ENCODE measurements at regions not wholly inside any gene's neighbourhood (a gene's known extent, or its start where the extent isn't known, plus 50 kb on each side); places are given as distances from the start of the nearest gene placed in this dataset.

DNA sequence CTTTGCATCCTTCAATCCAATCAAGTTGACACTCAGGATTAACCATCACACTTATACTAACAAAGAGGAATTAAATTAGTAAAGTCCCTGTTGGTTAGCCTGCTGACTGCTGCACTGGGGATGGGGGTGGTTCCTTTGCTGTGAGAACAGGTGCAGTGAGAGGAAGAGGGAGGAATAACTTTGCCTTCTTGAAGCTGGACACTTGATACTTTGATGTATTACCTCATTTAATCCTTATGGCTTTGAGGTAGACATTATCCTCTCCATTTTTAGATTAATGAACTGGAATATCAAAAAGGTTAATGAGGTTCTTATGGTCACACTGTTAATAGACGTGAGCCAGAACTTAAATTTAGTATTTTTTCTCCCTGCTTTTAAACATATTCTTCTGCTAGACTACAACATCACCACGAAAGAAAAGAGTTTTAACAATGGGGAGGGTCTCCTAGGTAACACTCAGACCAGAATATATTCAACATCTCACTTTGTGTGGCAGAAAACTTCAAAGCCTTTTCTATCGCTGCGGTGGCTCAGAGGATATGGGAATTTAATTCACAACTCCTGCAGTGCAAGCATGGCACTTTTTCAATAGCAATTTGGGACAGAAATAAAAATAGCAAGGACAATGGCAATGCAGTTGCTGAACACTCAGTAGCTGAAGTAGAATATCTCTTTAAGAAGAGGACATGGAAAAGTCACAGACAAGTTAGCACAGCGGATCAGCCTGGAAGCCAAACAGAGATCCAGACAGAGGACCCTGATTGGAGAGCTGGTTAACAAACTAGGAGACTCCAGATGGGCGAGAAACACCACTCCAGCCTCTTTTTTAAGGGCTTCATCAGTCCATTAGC is 68.8 kb upstream of the DNAH14 start:
- DNase-seq = no peak
- H3K4me3 ChIP-seq = no peak overlapping the region
- no peaks in the 10 kb centered on the region for H3K9me3 ChIP-seq
- no peak overlapping the region for H3K27ac ChIP-seq
- TF ChIP-seq POLR2A (IDR thresholded peaks at IDR 0.05) (no peak), POLR2AphosphoS5 (IDR thresholded peaks at IDR 0.05) (no peak), EP300 (IDR thresholded peaks at IDR 0.05) (no peak)
- TF ChIP-seq, protein P1, sequence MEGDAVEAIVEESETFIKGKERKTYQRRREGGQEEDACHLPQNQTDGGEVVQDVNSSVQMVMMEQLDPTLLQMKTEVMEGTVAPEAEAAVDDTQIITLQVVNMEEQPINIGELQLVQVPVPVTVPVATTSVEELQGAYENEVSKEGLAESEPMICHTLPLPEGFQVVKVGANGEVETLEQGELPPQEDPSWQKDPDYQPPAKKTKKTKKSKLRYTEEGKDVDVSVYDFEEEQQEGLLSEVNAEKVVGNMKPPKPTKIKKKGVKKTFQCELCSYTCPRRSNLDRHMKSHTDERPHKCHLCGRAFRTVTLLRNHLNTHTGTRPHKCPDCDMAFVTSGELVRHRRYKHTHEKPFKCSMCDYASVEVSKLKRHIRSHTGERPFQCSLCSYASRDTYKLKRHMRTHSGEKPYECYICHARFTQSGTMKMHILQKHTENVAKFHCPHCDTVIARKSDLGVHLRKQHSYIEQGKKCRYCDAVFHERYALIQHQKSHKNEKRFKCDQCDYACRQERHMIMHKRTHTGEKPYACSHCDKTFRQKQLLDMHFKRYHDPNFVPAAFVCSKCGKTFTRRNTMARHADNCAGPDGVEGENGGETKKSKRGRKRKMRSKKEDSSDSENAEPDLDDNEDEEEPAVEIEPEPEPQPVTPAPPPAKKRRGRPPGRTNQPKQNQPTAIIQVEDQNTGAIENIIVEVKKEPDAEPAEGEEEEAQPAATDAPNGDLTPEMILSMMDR (IDR thresholded peaks at IDR 0.05) = no peak
- H3K4me1 ChIP-seq = no peaks in the 10 kb centered on the region
- no peaks in the 10 kb centered on the region for H3K27me3 ChIP-seq
- WGBS, 2 donors = 59 to 68% methylated on average over 6 of the region's 6 CpGs
- no peaks in the 10 kb centered on the region for H3K36me3 ChIP-seq
- ATAC-seq (ENCODE audit: low FRiP score in 2 of 2) = no peak

DNA sequence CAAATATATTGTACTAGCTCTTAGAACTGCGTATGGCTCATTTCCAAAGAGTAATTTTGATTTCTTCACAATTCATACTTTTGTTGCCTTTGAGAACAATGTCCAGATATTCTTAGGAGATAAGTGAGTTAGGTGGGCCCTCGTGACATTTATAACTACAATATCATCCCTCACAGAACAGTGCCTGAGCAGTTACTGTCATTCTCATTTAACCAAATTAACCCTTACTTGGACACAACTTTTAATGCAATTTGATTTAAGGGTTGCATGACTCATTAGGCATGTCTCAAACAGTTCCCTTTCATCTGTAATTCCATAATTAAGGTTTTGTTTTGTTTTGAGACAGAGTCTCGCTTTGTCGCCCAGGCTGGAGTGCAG is 68.1 kb upstream of the DNAH14 start:
- H3K27ac ChIP-seq = no peak overlapping the region
- DNase-seq (no peak), ATAC-seq (ENCODE audit: low FRiP score in 2 of 2) (no peak)
- H3K27me3 ChIP-seq = no peaks in the 10 kb centered on the region
- TF ChIP-seq EP300 (IDR thresholded peaks at IDR 0.05) (no peak), POLR2A (IDR thresholded peaks at IDR 0.05) (no peak), POLR2AphosphoS5 (IDR thresholded peaks at IDR 0.05) (no peak)
- TF ChIP-seq, protein P1 (IDR thresholded peaks at IDR 0.05) = no peak
- no peaks in the 10 kb centered on the region for H3K36me3 ChIP-seq
- no peak overlapping the region for H3K4me3 ChIP-seq
- H3K9me3 ChIP-seq = no peaks in the 10 kb centered on the region
- no peaks in the 10 kb centered on the region for H3K4me1 ChIP-seq
- WGBS, 2 donors = 61 to 64% methylated on average over 4 of the region's 4 CpGs

DNA sequence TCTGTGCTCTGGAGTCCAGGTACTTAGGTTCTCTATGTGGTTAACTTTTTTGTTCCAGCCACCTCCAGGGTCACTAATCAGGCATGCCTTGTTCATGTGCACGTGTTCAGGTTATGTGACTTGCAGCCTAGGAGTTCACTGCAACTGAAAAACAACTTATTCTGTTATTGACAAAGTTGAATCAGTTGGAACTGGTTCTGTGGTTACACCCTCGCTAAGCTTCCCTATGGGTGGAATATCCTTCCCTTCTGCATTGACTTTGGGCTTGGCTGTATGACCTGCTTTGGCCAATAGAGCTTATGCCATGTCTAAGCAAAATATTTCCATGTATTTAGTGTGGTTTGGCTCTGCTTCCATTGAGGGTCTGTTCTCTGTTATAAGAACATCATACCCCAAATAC is 66.0 kb upstream of the DNAH14 start:
- TF ChIP-seq, protein P1 (IDR thresholded peaks at IDR 0.05) = no peak
- TF ChIP-seq POLR2A (IDR thresholded peaks at IDR 0.05) (no peak), POLR2AphosphoS5 (IDR thresholded peaks at IDR 0.05) (no peak), EP300 (IDR thresholded peaks at IDR 0.05) (no peak)
- Histone ChIP-seq H3K4me1 (no peaks in the 10 kb centered on the region), H3K36me3 (no peaks in the 10 kb centered on the region), H3K4me3 (no peak overlapping the region), H3K9me3 (no peaks in the 10 kb centered on the region), H3K27me3 (no peaks in the 10 kb centered on the region), H3K27ac (no peak overlapping the region)
- DNase-seq (no peak), ATAC-seq (ENCODE audit: low FRiP score in 2 of 2) (no peak)
- WGBS, 2 donors = 76 to 95% methylated on average over 2 of the region's 2 CpGs

DNA sequence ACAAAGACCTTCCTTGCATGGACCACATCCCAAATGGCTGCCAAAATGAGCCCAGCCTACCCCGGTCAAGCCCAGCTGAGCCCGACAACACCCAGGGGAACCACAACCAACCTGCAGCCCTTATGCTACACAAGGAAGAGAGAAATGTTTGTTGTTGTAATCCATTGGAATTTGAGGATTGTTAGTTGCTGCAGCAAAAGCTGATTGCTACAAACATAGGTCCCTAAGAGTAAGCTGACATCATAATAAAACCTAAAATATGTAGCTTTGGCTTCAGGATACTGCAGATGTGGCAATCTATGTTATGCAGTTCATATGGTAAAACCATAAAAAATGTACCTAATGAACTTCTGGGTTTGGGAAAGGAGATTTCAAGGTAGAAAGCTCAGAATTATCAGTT is 65.5 kb upstream of the DNAH14 start:
- no peaks in the 10 kb centered on the region for H3K4me1 ChIP-seq
- DNase-seq = no peak
- no peaks in the 10 kb centered on the region for H3K9me3 ChIP-seq
- 100% methylated on average over 2 of the region's 2 CpGs for whole genome bisulfite sequencing, 2 donors
- no peak overlapping the region for H3K27ac ChIP-seq
- no peak overlapping the region for H3K4me3 ChIP-seq
- no peak for ATAC-seq (ENCODE audit: low FRiP score in 2 of 2)
- H3K36me3 ChIP-seq = no peaks in the 10 kb centered on the region
- H3K27me3 ChIP-seq = no peaks in the 10 kb centered on the region
- TF ChIP-seq, protein P1 (IDR thresholded peaks at IDR 0.05) = no peak
- TF ChIP-seq POLR2AphosphoS5 (IDR thresholded peaks at IDR 0.05) (no peak), POLR2A (IDR thresholded peaks at IDR 0.05) (no peak), EP300 (IDR thresholded peaks at IDR 0.05) (no peak)

DNA sequence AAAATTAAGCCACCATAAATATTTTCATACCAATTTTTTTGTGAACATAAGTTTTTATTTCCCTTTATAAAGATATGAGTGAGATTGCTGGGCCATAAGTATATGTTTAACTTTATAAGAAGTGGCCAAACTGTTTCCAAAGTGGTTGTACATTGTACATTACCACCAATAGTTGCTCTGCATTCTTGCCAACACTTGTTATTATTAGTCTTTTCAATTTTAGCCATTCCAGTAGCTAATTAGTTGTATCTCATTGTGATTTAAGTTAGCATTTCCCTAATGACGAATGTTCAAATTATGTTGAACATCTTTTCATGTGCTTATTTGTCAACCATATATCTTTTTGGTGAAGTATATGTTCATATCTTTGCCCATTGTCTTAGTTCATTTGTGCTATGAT is 64.0 kb upstream of the DNAH14 start:
- no peak for DNase-seq
- Histone ChIP-seq H3K4me1 (no peaks in the 10 kb centered on the region), H3K9me3 (no peaks in the 10 kb centered on the region), H3K27ac (no peak overlapping the region), H3K4me3 (no peak overlapping the region), H3K27me3 (no peaks in the 10 kb centered on the region), H3K36me3 (no peaks in the 10 kb centered on the region)
- ATAC-seq (ENCODE audit: low FRiP score in 2 of 2) = no peak
- TF ChIP-seq POLR2AphosphoS5 (IDR thresholded peaks at IDR 0.05) (no peak), POLR2A (IDR thresholded peaks at IDR 0.05) (no peak)
- TF ChIP-seq, protein P1 (IDR thresholded peaks at IDR 0.05) = no peak
- WGBS, 2 donors = 78 to 81% methylated on average over 1 of the region's 1 CpG

All from upper lobe of left lung (tissue), 6 donors.